ENCODE measurements at regions not wholly inside any gene's neighbourhood (a gene's known extent, or its start where the extent isn't known, plus 50 kb on each side); places are given as distances from the start of the nearest gene placed in this dataset.

- DNase-seq (ENCODE audit: low read depth in 1 of 2, low spot score in 2 of 2) (no peak), FAIRE-seq (no peak)
- Histone ChIP-seq H3K14ac (ENCODE audit: insufficient read length) (no peak overlapping the region), H3K9ac (replicated peaks in 1 of 4; ENCODE audit: extremely low read depth in 1 of 4, low read depth in 3 of 4, low read length in 3 of 4) (no peak overlapping the region), H3K4me3 (ENCODE audit: extremely low read depth in 1 of 4, insufficient read depth in 2 of 4, low read depth in 3 of 4, low read length in 4 of 4) (no peak overlapping the region), H4K20me1 (replicated peaks in 1 of 2; ENCODE audit: control insufficient read depth in 1 of 2, insufficient read depth in 2 of 2, low read length in 2 of 2) (peaks cover 0 to 2% of the 10 kb centered on the region in 2 experiments), H3K36me3 (ENCODE audit: control insufficient read depth in 2 of 4, insufficient read depth in 4 of 4, low read length in 3 of 4) (peaks cover 0 to 16% (median 1%) of the 10 kb centered on the region in 4 experiments; a peak in 3 of 8 replicates), H2BK15ac (ENCODE audit: low read length) (no peak overlapping the region), H2BK20ac (ENCODE audit: low read length) (no peak overlapping the region), H2BK12ac (ENCODE audit: low read depth, low read length) (no peak overlapping the region), H3K9me3 (ENCODE audit: insufficient read depth in 2 of 2, low read depth in 1 of 2, low read length in 1 of 2) (no peaks in the 10 kb centered on the region), H3K27me3 (replicated peaks in 1 of 4; ENCODE audit: control insufficient read depth in 3 of 4, extremely low read depth in 1 of 4, insufficient read depth in 3 of 4, low read length in 3 of 4) (no peaks in the 10 kb centered on the region), H2AFZ (ENCODE audit: low read length) (no peak overlapping the region), H2AK5ac (ENCODE audit: low read depth, low read length) (no peak overlapping the region), H4K5ac (ENCODE audit: insufficient read length, low read depth, low read length) (no peak overlapping the region), H3K4me2 (ENCODE audit: insufficient read depth in 1 of 2, low read depth in 2 of 2, low read length in 2 of 2) (no peak overlapping the region; a peak in 2 of 4 replicates), H3K4ac (replicated peaks; ENCODE audit: insufficient read length, low read depth, low read length) (no peak overlapping the region), H3K79me1 (ENCODE audit: low read depth, low read length) (peaks cover 4% of the 10 kb centered on the region), H4K91ac (replicated peaks; ENCODE audit: insufficient read length, low read length) (no peak overlapping the region), H3K23ac (ENCODE audit: insufficient read length) (no peak overlapping the region), H3K27ac (ENCODE audit: low read depth, low read length) (no peak overlapping the region), H3K56ac (replicated peaks; ENCODE audit: insufficient read length, low read depth, low read length) (no peak overlapping the region), H3K18ac (ENCODE audit: extremely low read depth, low read length) (no peak overlapping the region), H4K8ac (ENCODE audit: extremely low read depth, insufficient read depth, low read length) (no peak overlapping the region; the same call in 1 of the 2 replicates), H2BK5ac (ENCODE audit: low read depth, low read length) (no peak overlapping the region), H2BK120ac (replicated peaks; ENCODE audit: low read depth, low read length) (no peak overlapping the region), H3K79me2 (ENCODE audit: control insufficient read depth in 1 of 2, insufficient read depth in 2 of 2, low read length in 2 of 2) (peaks cover 0 to 45% of the 10 kb centered on the region in 2 experiments; a peak in 2 of 4 replicates), H3K4me1 (replicated peaks in 1 of 4; ENCODE audit: control insufficient read depth in 3 of 4, insufficient read depth in 4 of 4, low read length in 3 of 4) (peaks cover 5 to 21% (median 18%) of the 10 kb centered on the region in 4 experiments; a peak in 6 of 7 replicates), H3K23me2 (ENCODE audit: low read depth, low read length) (no peaks in the 10 kb centered on the region)
- POLR2A ChIA-PET (ENCODE audit: partially characterized antibody), result interaction anchor here (0.7 to 1.7 kb wide), 6 partner anchors 8 to 136 kb away, joined by 3 to 8 read pairs (median 4); no protein-coding TSS in a partner anchor
- CTCF ChIA-PET (ENCODE audit: partially characterized antibody), result interaction anchor here (1.1 to 14.5 kb wide), 12 partner anchors 8 to 187 kb away, joined by 3 to 146 read pairs (median 4); no protein-coding TSS in a partner anchor
- WGBS, 2 experiments (ENCODE audit: extremely low coverage in 1 of 2, insufficient coverage in 1 of 2, insufficient read length in 1 of 2, insufficient replicate concordance in 2 of 2, low coverage in 1 of 2, low lambda C conversion rate in 2 of 2, missing lambda C conversion rate in 1 of 2), result 0% methylated on average over 1 of the region's 1 CpG; no CpG with 5 or more reads in 1 of the 2 experiments
- no peak for TF ChIP-seq BACH1 (IDR thresholded peaks at IDR 0.05; ENCODE audit: low read length)
- no peak for TF ChIP-seq TAF7 (optimal IDR thresholded peaks at IDR 0.05; ENCODE audit: borderline replicate concordance, low read depth, low read length)
- TF ChIP-seq EP300 (IDR thresholded peaks at IDR 0.05; ENCODE audit: borderline replicate concordance in 1 of 2, low read depth in 2 of 2, low read length in 2 of 2), result no peak
- no peak for TF ChIP-seq TAF1 (IDR thresholded peaks at IDR 0.05; ENCODE audit: low read depth, low read length)
- TF ChIP-seq ATF2 (IDR thresholded peaks at IDR 0.05; ENCODE audit: low read length), result no peak
- TF ChIP-seq CTBP2 (IDR thresholded peaks at IDR 0.05; ENCODE audit: borderline replicate concordance, insufficient read depth, insufficient read length, low read length), result no peak
- TF ChIP-seq NANOG (IDR thresholded peaks at IDR 0.05; ENCODE audit: insufficient read depth, low read depth, low read length, poor library complexity, severe bottlenecking), result no peak
- no peak for TF ChIP-seq POLR2AphosphoS5 (IDR thresholded peaks at IDR 0.05; ENCODE audit: low read depth, low read length)
- no peak for TF ChIP-seq EZH2 (IDR thresholded peaks at IDR 0.05; ENCODE audit: low read depth, low read length, severe bottlenecking)
- TF ChIP-seq JUND (IDR thresholded peaks at IDR 0.05; ENCODE audit: low read length), result no peak
- TF ChIP-seq CBX8 (IDR thresholded peaks at IDR 0.05; ENCODE audit: borderline replicate concordance, low read depth, low read length), result no peak
- no peak for TF ChIP-seq BRCA1 (IDR thresholded peaks at IDR 0.05; ENCODE audit: low read depth, low read length)
Measured at GRCh38 chr1:201748335-201748734, 80.6 kb upstream of the IPO9 start.

Data from H1 (cell line).